HCT116 (cell line): ENCODE measurements at regions not wholly inside any gene's neighbourhood (a gene's known extent, or its start where the extent isn't known, plus 50 kb on each side); places are given as distances from the start of the nearest gene placed in this dataset.

Experiments used
- ATAC-seq: fragments of 200-7000 bp; cut with Tn5 transposase; 2 replicates; pipeline ENCODE4 v1.9.1; 2020; ENCODE audit warnings: mild to moderate bottlenecking, moderate library complexity
- BruUV-seq: library from RNA; stranded (reverse); fragments of 400-500 nt; replicated peaks from 2 replicates; lab custom pipeline; 2021; lab: Mats Ljungman, UMichigan
- CTCF ChIA-PET: fragments of 300-600 bp; sonication (Branson Sonifier 250); formaldehyde crosslinking; loops from one replicate; lab custom pipeline; 2021; ENCODE audit warnings: antibody characterized with exemption; lab: Charles Lee
- POLR2A ChIA-PET: fragments of 300-600, 350-600 bp; sonication (Branson Sonifier 250); formaldehyde crosslinking; loops from one replicate; lab custom pipeline; 2021; ENCODE audit warnings: antibody characterized with exemption; lab: Charles Lee
- RAD21 ChIA-PET, 2 experiments: fragments of 300-600 bp; sonication (Branson Sonifier 250); formaldehyde crosslinking; loops; one replicate each; lab custom pipeline; 2023; ENCODE audit warnings: low total read pairs in 2 of 2; ENCODE audit not compliant: uncharacterized antibody in 2 of 2, unreplicated experiment in 2 of 2, low non-redundant PET in 1 of 2; lab: Charles Lee
- DNase-seq: peaks from one replicate; pipeline ENCODE4 v3.0.0-alpha.2; 2010; ENCODE audit warnings: low read depth, low spot score
- H2AFZ ChIP-seq: fragments of 200-600 bp; shearing (Covaris generic), sonication (generic); 2 replicates; pipeline ENCODE4 v1.6.1; 2017; ENCODE audit warnings: low read depth, mixed run types, mixed read lengths, antibody characterized with exemption, low read length; ENCODE audit not compliant: poor library complexity, severe bottlenecking
- H3K27ac ChIP-seq: 2 replicates; pipeline ENCODE4 v1.5.1; 2012; ENCODE audit warnings: low read depth, low read length
- H3K27me3 ChIP-seq: fragments of 200-600 bp; sonication (generic); 2 replicates; pipeline ENCODE4 v1.6.1; 2016; ENCODE audit warnings: mixed run types, low read length, mixed read lengths; ENCODE audit not compliant: insufficient read depth
- H3K36me3 ChIP-seq, 2 experiments: fragments of 200-500 bp in 1 of 2; fragments of 200-600 bp in 1 of 2; sonication (Bioruptor generic) in 1 of 2; sonication (generic) in 1 of 2; 2 replicates each; pipeline versions ENCODE4 v1.5.1 to v1.6.1; 2014 to 2016; ENCODE audit warnings: low read length in 2 of 2, inconsistent platforms in 1 of 2, mixed read lengths in 1 of 2, mixed run types in 1 of 2; ENCODE audit not compliant: insufficient read depth in 2 of 2, control insufficient read depth in 1 of 2
- H3K4me1 ChIP-seq, 2 experiments: fragments of 200-600 bp in 1 of 2; sonication (generic) in 1 of 2; 2 replicates each; pipeline versions ENCODE4 v1.5.1 to v1.6.1; 2012 to 2017; ENCODE audit warnings: low read length in 2 of 2, inconsistent platforms in 1 of 2, mild to moderate bottlenecking in 1 of 2, mixed read lengths in 1 of 2, mixed run types in 1 of 2, moderate library complexity in 1 of 2; ENCODE audit not compliant: insufficient read depth in 2 of 2, control insufficient read depth in 1 of 2
- H3K4me2 ChIP-seq: fragments of 200-600 bp; sonication (generic); 2 replicates; pipeline ENCODE4 v1.6.1; 2017; ENCODE audit warnings: mixed run types, low read length, mixed read lengths
- H3K4me3 ChIP-seq, 2 experiments: fragments of 200-600 bp in 1 of 2; sonication (generic) in 1 of 2; replicated peaks in 1 of 2; 2 replicates each; pipeline ENCODE4 v1.5.1; 2011 to 2016; ENCODE audit warnings: low read length in 2 of 2, control low read depth in 1 of 2, low read depth in 1 of 2, mild to moderate bottlenecking in 1 of 2, mixed read lengths in 1 of 2, mixed run types in 1 of 2
- H3K79me2 ChIP-seq: fragments of 200-600 bp; sonication (generic); 2 replicates; pipeline ENCODE4 v1.6.1; 2017; ENCODE audit warnings: mild to moderate bottlenecking, mixed run types, low read length, moderate library complexity, mixed read lengths; ENCODE audit not compliant: insufficient read depth
- H3K9ac ChIP-seq: fragments of 200-600 bp; sonication (generic); 2 replicates; pipeline ENCODE4 v1.6.1; 2016; ENCODE audit warnings: low read length, mixed read lengths
- H3K9me2 ChIP-seq: fragments of 200-600 bp; sonication (generic), shearing (Covaris generic); 2 replicates; pipeline ENCODE4 v1.6.1; 2017; ENCODE audit warnings: mixed run types, mild to moderate bottlenecking, moderate library complexity; ENCODE audit not compliant: insufficient read depth
- H3K9me3 ChIP-seq, 2 experiments: fragments of 200-500 bp in 1 of 2; fragments of 200-600 bp in 1 of 2; sonication (Bioruptor generic) in 1 of 2; sonication (generic) in 1 of 2; 2 replicates each; pipeline ENCODE4 v1.6.1; 2014 to 2017; ENCODE audit warnings: low read length in 2 of 2, mixed read lengths in 2 of 2, inconsistent platforms in 1 of 2, low read depth in 1 of 2, mild to moderate bottlenecking in 1 of 2, mixed run types in 1 of 2, moderate library complexity in 1 of 2; ENCODE audit not compliant: control insufficient read depth in 1 of 2, insufficient read depth in 1 of 2
- H4K20me1 ChIP-seq: fragments of 200-600 bp; sonication (generic), shearing (Covaris generic); 2 replicates; pipeline ENCODE4 v1.6.1; 2017; ENCODE audit warnings: mixed run types, mild to moderate bottlenecking, moderate library complexity; ENCODE audit not compliant: insufficient read depth
- EGR1 ChIP-seq: IDR thresholded peaks from 2 replicates; pipeline ENCODE4 v1.6.1; 2012; ENCODE audit warnings: low read depth
- JUND ChIP-seq: IDR thresholded peaks from 2 replicates; pipeline ENCODE4 v1.6.1; 2012
- POLR2A ChIP-seq: IDR thresholded peaks from 2 replicates; pipeline ENCODE4 v1.7.0; 2011; ENCODE audit warnings: borderline replicate concordance; ENCODE audit not compliant: insufficient read depth, insufficient read length; ENCODE audit errors: extremely low read depth
- RAD21 ChIP-seq: IDR thresholded peaks from 2 replicates; pipeline ENCODE4 v1.6.1; 2012; ENCODE audit warnings: low read depth, mild to moderate bottlenecking
- SIN3A ChIP-seq: IDR thresholded peaks from 2 replicates; pipeline ENCODE4 v1.6.1; 2012; ENCODE audit warnings: low read depth
- TCF7L2 ChIP-seq: IDR thresholded peaks from 2 replicates; pipeline ENCODE4 v1.7.0; 2011; ENCODE audit warnings: borderline replicate concordance, inconsistent platforms; ENCODE audit not compliant: insufficient read depth, insufficient read length; ENCODE audit errors: extremely low read depth
- YY1 ChIP-seq: IDR thresholded peaks from 2 replicates; pipeline ENCODE4 v1.6.1; 2011; ENCODE audit warnings: low read length, low read depth, moderate library complexity, mild to moderate bottlenecking; ENCODE audit not compliant: insufficient replicate concordance; ENCODE audit errors: extremely low read depth
- intact Hi-C: fragments of 100-400 bp; cut with micrococcal nuclease; formaldehyde crosslinking; loops from 2 replicates; pipeline ENCODE4 v1.10.0; 2022
- TF ChIP-seq, protein P1 (sequence below), 3 experiments: fragments of 200-600 bp in 1 of 3; sonication (generic) in 1 of 3; IDR thresholded peaks in 2 of 3; conservative IDR thresholded peaks in 1 of 3; 2 replicates each; pipeline ENCODE4 v1.5.1; 2012 to 2017; ENCODE audit warnings: low read depth in 2 of 3, low read length in 2 of 3, antibody characterized with exemption in 1 of 3, borderline replicate concordance in 1 of 3, control low read depth in 1 of 3, mild to moderate bottlenecking in 1 of 3, mixed read lengths in 1 of 3, mixed run types in 1 of 3, moderate library complexity in 1 of 3; ENCODE audit not compliant: insufficient read depth in 1 of 3
- TF ChIP-seq, protein P2 (sequence below): IDR thresholded peaks from 2 replicates; pipeline ENCODE4 v1.6.1; 2012
- TF ChIP-seq, protein P3 (sequence below): IDR thresholded peaks from 2 replicates; pipeline ENCODE4 v1.6.1; 2011; ENCODE audit warnings: mild to moderate bottlenecking, low read length, moderate library complexity; ENCODE audit not compliant: insufficient replicate concordance; ENCODE audit errors: extremely low read depth

DNA sequence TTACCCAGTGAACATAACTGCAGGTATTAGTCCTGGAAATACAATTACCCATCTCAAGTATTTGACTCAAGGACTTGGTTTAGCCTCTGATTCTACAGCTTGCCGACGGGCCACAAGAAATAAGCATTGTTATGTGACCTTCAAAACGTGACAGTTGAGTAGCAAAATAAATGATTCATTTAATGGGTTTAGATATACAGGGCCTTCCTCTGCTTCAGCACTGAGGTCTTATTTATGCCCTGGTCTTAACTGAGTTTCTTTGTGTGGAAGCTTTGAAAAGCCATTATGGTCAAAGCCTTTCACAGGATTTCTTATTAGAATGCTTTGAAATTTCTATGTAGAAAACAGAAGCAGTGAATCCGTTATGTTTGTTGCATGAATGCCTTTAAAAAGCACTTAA is 899.2 kb upstream of the API5 start:
- H2AFZ ChIP-seq = no peak overlapping the region
- intact Hi-C loops = no loop called here

More for the DNA sequence above, 899.2 kb upstream of the API5 start:
- H3K9me2 ChIP-seq = no peaks in the 10 kb centered on the region
- H3K4me1 ChIP-seq = no peaks in the 10 kb centered on the region
- TF ChIP-seq EGR1 (no peak), RAD21 (no peak), YY1 (no peak), JUND (no peak), POLR2A (no peak), SIN3A (no peak), TCF7L2 (no peak)
- TF ChIP-seq, protein P1, sequence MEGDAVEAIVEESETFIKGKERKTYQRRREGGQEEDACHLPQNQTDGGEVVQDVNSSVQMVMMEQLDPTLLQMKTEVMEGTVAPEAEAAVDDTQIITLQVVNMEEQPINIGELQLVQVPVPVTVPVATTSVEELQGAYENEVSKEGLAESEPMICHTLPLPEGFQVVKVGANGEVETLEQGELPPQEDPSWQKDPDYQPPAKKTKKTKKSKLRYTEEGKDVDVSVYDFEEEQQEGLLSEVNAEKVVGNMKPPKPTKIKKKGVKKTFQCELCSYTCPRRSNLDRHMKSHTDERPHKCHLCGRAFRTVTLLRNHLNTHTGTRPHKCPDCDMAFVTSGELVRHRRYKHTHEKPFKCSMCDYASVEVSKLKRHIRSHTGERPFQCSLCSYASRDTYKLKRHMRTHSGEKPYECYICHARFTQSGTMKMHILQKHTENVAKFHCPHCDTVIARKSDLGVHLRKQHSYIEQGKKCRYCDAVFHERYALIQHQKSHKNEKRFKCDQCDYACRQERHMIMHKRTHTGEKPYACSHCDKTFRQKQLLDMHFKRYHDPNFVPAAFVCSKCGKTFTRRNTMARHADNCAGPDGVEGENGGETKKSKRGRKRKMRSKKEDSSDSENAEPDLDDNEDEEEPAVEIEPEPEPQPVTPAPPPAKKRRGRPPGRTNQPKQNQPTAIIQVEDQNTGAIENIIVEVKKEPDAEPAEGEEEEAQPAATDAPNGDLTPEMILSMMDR (IDR thresholded peaks at IDR 0.05 in 2 of 3, conservative IDR thresholded peaks at IDR 0.05 in 1 of 3; ENCODE audit: borderline replicate concordance in 1 of 3, insufficient read depth in 1 of 3, low read depth in 2 of 3, low read length in 2 of 3) = no peak
- TF ChIP-seq, protein P2, sequence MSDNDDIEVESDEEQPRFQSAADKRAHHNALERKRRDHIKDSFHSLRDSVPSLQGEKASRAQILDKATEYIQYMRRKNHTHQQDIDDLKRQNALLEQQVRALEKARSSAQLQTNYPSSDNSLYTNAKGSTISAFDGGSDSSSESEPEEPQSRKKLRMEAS = no peak
- TF ChIP-seq, protein P3, sequence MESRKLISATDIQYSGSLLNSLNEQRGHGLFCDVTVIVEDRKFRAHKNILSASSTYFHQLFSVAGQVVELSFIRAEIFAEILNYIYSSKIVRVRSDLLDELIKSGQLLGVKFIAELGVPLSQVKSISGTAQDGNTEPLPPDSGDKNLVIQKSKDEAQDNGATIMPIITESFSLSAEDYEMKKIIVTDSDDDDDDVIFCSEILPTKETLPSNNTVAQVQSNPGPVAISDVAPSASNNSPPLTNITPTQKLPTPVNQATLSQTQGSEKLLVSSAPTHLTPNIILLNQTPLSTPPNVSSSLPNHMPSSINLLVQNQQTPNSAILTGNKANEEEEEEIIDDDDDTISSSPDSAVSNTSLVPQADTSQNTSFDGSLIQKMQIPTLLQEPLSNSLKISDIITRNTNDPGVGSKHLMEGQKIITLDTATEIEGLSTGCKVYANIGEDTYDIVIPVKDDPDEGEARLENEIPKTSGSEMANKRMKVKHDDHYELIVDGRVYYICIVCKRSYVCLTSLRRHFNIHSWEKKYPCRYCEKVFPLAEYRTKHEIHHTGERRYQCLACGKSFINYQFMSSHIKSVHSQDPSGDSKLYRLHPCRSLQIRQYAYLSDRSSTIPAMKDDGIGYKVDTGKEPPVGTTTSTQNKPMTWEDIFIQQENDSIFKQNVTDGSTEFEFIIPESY = no peak
- TF ChIP-seq, all 23 proteins: peak for 0
- POLR2A ChIA-PET = no interaction called here
- H4K20me1 ChIP-seq = no peaks in the 10 kb centered on the region
- H3K27ac ChIP-seq = no peak overlapping the region
- H3K9me3 ChIP-seq = peaks cover 18 to 30% of the 10 kb centered on the region in 2 experiments; a peak in 2 of 4 replicates
- BruUV-seq = no TSS peak
- ATAC-seq (no peak), DNase-seq (no peak)
- H3K9ac ChIP-seq = no peak overlapping the region
- H3K27me3 ChIP-seq = no peaks in the 10 kb centered on the region
- no peak overlapping the region for H3K4me3 ChIP-seq
- RAD21 ChIA-PET = no interaction called here
- H3K4me2 ChIP-seq = no peak overlapping the region
- H3K36me3 ChIP-seq = no peaks in the 10 kb centered on the region
- CTCF ChIA-PET = no interaction called here
- H3K79me2 ChIP-seq = no peaks in the 10 kb centered on the region
